ENCODE measurements at regions not wholly inside any gene's neighbourhood (a gene's known extent, or its start where the extent isn't known, plus 50 kb on each side); places are given as distances from the start of the nearest gene placed in this dataset.

DNA sequence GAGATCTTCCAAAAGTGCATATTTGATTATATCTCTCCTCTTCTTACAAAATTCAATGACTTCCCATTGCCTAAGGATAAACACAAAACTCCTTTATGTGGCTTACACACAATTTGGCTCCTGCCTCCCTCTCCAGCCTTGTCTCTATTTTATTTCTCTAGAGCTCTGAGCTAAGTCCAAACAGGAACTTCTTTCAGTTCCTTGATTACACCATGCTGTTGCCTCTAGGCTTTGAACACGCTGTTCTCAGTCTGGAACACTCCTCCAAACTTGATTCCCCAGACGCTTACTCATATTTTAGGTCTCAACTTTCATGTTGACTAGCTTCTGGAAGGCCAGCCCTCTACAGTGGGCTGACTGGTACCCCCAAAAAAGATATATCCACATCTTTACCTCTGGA is 258.5 kb downstream of the COG6 start:
- TF ChIP-seq FOXM1 (IDR thresholded peaks at IDR 0.05; ENCODE audit: low read depth, low read length) (no peak), MEF2A (IDR thresholded peaks at IDR 0.05; ENCODE audit: insufficient read depth, low read depth, low read length) (no peak), GABPA (IDR thresholded peaks at IDR 0.05; ENCODE audit: low read depth) (no peak), POLR2AphosphoS5 (IDR thresholded peaks at IDR 0.05; ENCODE audit: low read length) (no peak), NFIC (IDR thresholded peaks at IDR 0.05; ENCODE audit: low read depth, low read length) (no peak), LARP7 (IDR thresholded peaks at IDR 0.05) (no peak)
- TF ChIP-seq, protein P1, sequence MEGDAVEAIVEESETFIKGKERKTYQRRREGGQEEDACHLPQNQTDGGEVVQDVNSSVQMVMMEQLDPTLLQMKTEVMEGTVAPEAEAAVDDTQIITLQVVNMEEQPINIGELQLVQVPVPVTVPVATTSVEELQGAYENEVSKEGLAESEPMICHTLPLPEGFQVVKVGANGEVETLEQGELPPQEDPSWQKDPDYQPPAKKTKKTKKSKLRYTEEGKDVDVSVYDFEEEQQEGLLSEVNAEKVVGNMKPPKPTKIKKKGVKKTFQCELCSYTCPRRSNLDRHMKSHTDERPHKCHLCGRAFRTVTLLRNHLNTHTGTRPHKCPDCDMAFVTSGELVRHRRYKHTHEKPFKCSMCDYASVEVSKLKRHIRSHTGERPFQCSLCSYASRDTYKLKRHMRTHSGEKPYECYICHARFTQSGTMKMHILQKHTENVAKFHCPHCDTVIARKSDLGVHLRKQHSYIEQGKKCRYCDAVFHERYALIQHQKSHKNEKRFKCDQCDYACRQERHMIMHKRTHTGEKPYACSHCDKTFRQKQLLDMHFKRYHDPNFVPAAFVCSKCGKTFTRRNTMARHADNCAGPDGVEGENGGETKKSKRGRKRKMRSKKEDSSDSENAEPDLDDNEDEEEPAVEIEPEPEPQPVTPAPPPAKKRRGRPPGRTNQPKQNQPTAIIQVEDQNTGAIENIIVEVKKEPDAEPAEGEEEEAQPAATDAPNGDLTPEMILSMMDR (IDR thresholded peaks at IDR 0.05 in 2 of 3, conservative IDR thresholded peaks at IDR 0.05 in 1 of 3; ENCODE audit: control insufficient read depth in 2 of 3, extremely low read depth in 1 of 3, insufficient read depth in 1 of 3, low read depth in 3 of 3, low read length in 3 of 3), result no peak
- TF ChIP-seq, protein P2, sequence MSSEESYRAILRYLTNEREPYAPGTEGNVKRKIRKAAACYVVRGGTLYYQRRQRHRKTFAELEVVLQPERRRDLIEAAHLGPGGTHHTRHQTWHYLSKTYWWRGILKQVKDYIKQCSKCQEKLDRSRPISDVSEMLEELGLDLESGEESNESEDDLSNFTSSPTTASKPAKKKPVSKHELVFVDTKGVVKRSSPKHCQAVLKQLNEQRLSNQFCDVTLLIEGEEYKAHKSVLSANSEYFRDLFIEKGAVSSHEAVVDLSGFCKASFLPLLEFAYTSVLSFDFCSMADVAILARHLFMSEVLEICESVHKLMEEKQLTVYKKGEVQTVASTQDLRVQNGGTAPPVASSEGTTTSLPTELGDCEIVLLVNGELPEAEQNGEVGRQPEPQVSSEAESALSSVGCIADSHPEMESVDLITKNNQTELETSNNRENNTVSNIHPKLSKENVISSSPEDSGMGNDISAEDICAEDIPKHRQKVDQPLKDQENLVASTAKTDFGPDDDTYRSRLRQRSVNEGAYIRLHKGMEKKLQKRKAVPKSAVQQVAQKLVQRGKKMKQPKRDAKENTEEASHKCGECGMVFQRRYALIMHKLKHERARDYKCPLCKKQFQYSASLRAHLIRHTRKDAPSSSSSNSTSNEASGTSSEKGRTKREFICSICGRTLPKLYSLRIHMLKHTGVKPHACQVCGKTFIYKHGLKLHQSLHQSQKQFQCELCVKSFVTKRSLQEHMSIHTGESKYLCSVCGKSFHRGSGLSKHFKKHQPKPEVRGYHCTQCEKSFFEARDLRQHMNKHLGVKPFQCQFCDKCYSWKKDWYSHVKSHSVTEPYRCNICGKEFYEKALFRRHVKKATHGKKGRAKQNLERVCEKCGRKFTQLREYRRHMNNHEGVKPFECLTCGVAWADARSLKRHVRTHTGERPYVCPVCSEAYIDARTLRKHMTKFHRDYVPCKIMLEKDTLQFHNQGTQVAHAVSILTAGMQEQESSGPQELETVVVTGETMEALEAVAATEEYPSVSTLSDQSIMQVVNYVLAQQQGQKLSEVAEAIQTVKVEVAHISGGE (CRISPR knock-in tag; IDR thresholded peaks at IDR 0.05), result no peak
- TF ChIP-seq, protein P3, sequence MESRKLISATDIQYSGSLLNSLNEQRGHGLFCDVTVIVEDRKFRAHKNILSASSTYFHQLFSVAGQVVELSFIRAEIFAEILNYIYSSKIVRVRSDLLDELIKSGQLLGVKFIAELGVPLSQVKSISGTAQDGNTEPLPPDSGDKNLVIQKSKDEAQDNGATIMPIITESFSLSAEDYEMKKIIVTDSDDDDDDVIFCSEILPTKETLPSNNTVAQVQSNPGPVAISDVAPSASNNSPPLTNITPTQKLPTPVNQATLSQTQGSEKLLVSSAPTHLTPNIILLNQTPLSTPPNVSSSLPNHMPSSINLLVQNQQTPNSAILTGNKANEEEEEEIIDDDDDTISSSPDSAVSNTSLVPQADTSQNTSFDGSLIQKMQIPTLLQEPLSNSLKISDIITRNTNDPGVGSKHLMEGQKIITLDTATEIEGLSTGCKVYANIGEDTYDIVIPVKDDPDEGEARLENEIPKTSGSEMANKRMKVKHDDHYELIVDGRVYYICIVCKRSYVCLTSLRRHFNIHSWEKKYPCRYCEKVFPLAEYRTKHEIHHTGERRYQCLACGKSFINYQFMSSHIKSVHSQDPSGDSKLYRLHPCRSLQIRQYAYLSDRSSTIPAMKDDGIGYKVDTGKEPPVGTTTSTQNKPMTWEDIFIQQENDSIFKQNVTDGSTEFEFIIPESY (IDR thresholded peaks at IDR 0.05), result no peak
